ENCODE measurements at regions not wholly inside any gene's neighbourhood (a gene's known extent, or its start where the extent isn't known, plus 50 kb on each side); places are given as distances from the start of the nearest gene placed in this dataset.

DNA sequence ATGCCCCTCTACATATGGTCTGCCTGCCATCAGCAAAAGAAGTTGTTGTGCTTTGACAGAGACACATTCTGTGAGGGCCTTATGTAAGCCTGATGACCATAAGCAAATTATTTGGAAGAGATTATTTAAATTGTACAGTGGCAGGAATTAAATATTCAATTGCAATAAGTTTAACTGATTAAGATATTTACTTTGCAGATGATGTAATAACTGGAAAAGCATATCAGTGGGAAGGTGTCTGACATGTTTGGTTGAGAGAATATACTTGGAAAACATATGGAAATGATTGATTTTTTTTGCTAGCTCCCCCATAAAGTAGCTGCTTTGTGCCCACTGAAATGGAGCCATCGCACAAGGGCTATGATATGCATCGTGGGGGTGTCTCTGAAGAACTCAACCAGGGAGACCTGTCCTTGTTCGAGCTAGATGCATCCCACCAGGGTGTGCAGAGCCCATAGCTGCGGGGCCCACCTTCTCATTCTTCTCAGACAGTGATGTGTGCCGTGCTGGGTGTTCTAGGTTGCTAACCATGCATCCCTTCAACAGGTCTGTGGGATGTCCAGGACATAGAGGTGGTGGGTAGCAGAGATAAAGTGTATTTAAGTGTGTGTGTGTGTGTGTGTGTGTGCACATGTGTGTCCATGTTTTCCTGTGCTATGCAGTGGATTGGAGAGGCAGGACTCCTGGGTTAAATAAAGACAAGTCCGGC, 90.4 kb upstream of the PARD3B start (continued):
- no peak for TF ChIP-seq RAD21 (IDR thresholded peaks at IDR 0.05; ENCODE audit: low read depth)
- no peak for TF ChIP-seq EZH2 (IDR thresholded peaks at IDR 0.05)
- no peak for TF ChIP-seq SRF (IDR thresholded peaks at IDR 0.05; ENCODE audit: low read depth)
- no peak for TF ChIP-seq SP1 (IDR thresholded peaks at IDR 0.05; ENCODE audit: low read depth)
- TF ChIP-seq, protein P1, sequence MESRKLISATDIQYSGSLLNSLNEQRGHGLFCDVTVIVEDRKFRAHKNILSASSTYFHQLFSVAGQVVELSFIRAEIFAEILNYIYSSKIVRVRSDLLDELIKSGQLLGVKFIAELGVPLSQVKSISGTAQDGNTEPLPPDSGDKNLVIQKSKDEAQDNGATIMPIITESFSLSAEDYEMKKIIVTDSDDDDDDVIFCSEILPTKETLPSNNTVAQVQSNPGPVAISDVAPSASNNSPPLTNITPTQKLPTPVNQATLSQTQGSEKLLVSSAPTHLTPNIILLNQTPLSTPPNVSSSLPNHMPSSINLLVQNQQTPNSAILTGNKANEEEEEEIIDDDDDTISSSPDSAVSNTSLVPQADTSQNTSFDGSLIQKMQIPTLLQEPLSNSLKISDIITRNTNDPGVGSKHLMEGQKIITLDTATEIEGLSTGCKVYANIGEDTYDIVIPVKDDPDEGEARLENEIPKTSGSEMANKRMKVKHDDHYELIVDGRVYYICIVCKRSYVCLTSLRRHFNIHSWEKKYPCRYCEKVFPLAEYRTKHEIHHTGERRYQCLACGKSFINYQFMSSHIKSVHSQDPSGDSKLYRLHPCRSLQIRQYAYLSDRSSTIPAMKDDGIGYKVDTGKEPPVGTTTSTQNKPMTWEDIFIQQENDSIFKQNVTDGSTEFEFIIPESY (IDR thresholded peaks at IDR 0.05; ENCODE audit: extremely low read depth, insufficient replicate concordance, low read length): no peak
- TF ChIP-seq ELF1 (IDR thresholded peaks at IDR 0.05; ENCODE audit: borderline replicate concordance, low read depth): no peak
- no peak for TF ChIP-seq POLR2A (IDR thresholded peaks at IDR 0.05; ENCODE audit: borderline replicate concordance, extremely low read depth, insufficient read depth, insufficient read length)
- TF ChIP-seq POLR2AphosphoS5 (IDR thresholded peaks at IDR 0.05; ENCODE audit: low read depth, low read length): no peak

DNA sequence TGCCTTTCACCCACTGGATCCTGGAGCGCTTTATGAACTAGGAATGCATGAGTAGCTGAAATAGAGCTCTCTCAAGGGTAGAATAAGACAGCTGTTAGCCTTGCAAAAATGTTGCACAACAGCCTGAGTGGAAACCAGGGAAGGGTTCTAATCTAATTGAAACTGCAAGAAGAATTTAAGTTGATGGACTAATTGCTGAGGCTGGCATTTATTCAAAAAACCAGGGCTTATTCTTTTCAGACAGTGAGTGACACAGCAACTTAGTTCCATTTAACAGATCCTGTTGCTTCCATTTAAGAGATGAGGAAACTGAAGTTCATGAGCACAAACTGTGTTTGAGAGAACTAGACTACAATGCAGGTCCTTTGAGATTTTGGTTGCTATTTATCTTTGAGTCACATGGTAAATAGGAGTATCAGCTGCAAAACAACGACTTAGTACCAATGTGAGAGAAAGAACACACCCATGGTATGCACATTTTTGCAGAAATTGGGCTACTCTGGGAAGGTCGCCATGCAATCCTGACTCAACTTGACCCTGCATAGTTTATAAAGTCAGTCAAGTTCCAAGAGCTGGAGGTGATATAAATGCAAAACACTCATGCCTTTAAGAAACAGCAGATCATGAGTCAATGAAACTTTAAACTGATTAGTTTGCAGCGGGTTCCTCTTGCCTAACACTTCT, 76.4 kb upstream of the PARD3B start:
- ATAC-seq (no peak), DNase-seq (ENCODE audit: low read depth, low spot score) (no peak)
- no peaks in the 10 kb centered on the region for H3K4me1 ChIP-seq (ENCODE audit: control insufficient read depth in 1 of 2, insufficient read depth in 2 of 2, low read length in 2 of 2)
- BruUV-seq (replicated peaks): no TSS peak
- CTCF ChIA-PET: no interaction called here
- POLR2A ChIA-PET: no interaction called here
- H3K9me3 ChIP-seq (ENCODE audit: control insufficient read depth in 1 of 2, insufficient read depth in 1 of 2, low read depth in 1 of 2, low read length in 2 of 2): no peaks in the 10 kb centered on the region
- H2AFZ ChIP-seq (ENCODE audit: low read depth, low read length, poor library complexity, severe bottlenecking): no peak overlapping the region
- RAD21 ChIA-PET (ENCODE audit: low non-redundant PET in 1 of 2, low total read pairs in 2 of 2, uncharacterized antibody in 2 of 2, unreplicated experiment in 2 of 2): no interaction called here
- H4K20me1 ChIP-seq (ENCODE audit: insufficient read depth): no peaks in the 10 kb centered on the region
- peaks cover 3% of the 10 kb centered on the region; the same call in 1 of the 2 replicates for H3K27me3 ChIP-seq (ENCODE audit: insufficient read depth, low read length)
- no peak for TF ChIP-seq ELF1 (IDR thresholded peaks at IDR 0.05; ENCODE audit: borderline replicate concordance, low read depth)
- no peaks in the 10 kb centered on the region for H3K9me2 ChIP-seq (ENCODE audit: insufficient read depth)
- H3K9ac ChIP-seq (ENCODE audit: low read length): no peak overlapping the region
- intact Hi-C loops (cut with micrococcal nuclease): no loop called here
- no peaks in the 10 kb centered on the region for H3K79me2 ChIP-seq (ENCODE audit: insufficient read depth, low read length)
- H3K36me3 ChIP-seq (ENCODE audit: control insufficient read depth in 1 of 2, insufficient read depth in 2 of 2, low read length in 2 of 2): no peaks in the 10 kb centered on the region
- H3K4me3 ChIP-seq (replicated peaks in 1 of 2; ENCODE audit: low read depth in 1 of 2, low read length in 2 of 2): no peak overlapping the region
- no peak overlapping the region for H3K27ac ChIP-seq (ENCODE audit: low read depth, low read length)
- no peak overlapping the region for H3K4me2 ChIP-seq (ENCODE audit: low read length)
